ENCODE measurements at regions not wholly inside any gene's neighbourhood (a gene's known extent, or its start where the extent isn't known, plus 50 kb on each side); places are given as distances from the start of the nearest gene placed in this dataset.

DNA sequence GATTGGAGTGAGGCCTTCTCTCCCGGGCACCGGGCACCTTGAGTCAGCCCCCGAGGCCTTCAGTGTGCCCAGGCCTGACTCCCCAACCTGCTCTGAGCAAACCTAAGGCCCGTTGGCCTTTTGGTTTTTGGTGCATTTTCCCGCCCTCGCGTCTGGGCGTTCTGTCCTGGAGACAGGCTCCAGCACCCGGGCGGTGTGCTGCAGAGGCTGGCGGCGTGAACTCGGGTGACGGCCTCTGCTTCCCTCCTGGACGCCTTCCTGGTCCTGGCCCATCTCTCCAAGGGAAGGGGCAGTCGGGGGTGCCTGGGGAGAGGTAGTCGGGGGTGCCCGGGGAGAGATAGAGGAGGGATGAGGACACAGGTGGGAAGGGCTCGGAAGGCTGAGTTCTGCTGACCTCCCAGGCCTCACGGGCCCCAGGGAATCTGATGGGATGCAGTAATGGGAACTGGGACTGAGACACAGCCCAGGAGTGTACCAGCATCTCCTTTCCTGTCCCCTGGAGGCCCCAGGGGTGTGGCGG lies 1326.4 kb downstream of the BRD1 start:
- TF ChIP-seq MAFK (IDR thresholded peaks at IDR 0.05; ENCODE audit: low read depth, low read length), result no peak
- TF ChIP-seq, protein P1, sequence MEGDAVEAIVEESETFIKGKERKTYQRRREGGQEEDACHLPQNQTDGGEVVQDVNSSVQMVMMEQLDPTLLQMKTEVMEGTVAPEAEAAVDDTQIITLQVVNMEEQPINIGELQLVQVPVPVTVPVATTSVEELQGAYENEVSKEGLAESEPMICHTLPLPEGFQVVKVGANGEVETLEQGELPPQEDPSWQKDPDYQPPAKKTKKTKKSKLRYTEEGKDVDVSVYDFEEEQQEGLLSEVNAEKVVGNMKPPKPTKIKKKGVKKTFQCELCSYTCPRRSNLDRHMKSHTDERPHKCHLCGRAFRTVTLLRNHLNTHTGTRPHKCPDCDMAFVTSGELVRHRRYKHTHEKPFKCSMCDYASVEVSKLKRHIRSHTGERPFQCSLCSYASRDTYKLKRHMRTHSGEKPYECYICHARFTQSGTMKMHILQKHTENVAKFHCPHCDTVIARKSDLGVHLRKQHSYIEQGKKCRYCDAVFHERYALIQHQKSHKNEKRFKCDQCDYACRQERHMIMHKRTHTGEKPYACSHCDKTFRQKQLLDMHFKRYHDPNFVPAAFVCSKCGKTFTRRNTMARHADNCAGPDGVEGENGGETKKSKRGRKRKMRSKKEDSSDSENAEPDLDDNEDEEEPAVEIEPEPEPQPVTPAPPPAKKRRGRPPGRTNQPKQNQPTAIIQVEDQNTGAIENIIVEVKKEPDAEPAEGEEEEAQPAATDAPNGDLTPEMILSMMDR (conservative IDR thresholded peaks at IDR 0.05; ENCODE audit: low read depth, low read length), result no peak
- TF ChIP-seq POLR2A (IDR thresholded peaks at IDR 0.05; ENCODE audit: low read depth, low read length), result no peak
- TF ChIP-seq RFX5 (IDR thresholded peaks at IDR 0.05; ENCODE audit: low read depth, low read length), result no peak
- TF ChIP-seq FOS (IDR thresholded peaks at IDR 0.05; ENCODE audit: low read depth, low read length), result no peak
- no peak for TF ChIP-seq SMC3 (IDR thresholded peaks at IDR 0.05; ENCODE audit: low read depth, low read length)
- no peak for TF ChIP-seq NFE2L2 (IDR thresholded peaks at IDR 0.05; ENCODE audit: low read depth, low read length)
- TF ChIP-seq, protein P2, sequence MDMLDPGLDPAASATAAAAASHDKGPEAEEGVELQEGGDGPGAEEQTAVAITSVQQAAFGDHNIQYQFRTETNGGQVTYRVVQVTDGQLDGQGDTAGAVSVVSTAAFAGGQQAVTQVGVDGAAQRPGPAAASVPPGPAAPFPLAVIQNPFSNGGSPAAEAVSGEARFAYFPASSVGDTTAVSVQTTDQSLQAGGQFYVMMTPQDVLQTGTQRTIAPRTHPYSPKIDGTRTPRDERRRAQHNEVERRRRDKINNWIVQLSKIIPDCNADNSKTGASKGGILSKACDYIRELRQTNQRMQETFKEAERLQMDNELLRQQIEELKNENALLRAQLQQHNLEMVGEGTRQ (IDR thresholded peaks at IDR 0.05; ENCODE audit: low read depth, low read length), result no peak
- no peak for TF ChIP-seq MAZ (IDR thresholded peaks at IDR 0.05; ENCODE audit: borderline replicate concordance, low read depth, low read length)
- TF ChIP-seq CHD1 (IDR thresholded peaks at IDR 0.05; ENCODE audit: low read depth, low read length), result no peak
- TF ChIP-seq BHLHE40 (IDR thresholded peaks at IDR 0.05; ENCODE audit: low read depth, low read length), result no peak
- no peak for TF ChIP-seq RAD21 (IDR thresholded peaks at IDR 0.05; ENCODE audit: low read length)
- TF ChIP-seq CEBPB (IDR thresholded peaks at IDR 0.05; ENCODE audit: low read depth, low read length), result no peak
- TF ChIP-seq RCOR1 (IDR thresholded peaks at IDR 0.05; ENCODE audit: insufficient replicate concordance, low read length), result no peak

Data from IMR-90 (cell line).